ENCODE measurements at regions not wholly inside any gene's neighbourhood (a gene's known extent, or its start where the extent isn't known, plus 50 kb on each side); places are given as distances from the start of the nearest gene placed in this dataset.

DNA sequence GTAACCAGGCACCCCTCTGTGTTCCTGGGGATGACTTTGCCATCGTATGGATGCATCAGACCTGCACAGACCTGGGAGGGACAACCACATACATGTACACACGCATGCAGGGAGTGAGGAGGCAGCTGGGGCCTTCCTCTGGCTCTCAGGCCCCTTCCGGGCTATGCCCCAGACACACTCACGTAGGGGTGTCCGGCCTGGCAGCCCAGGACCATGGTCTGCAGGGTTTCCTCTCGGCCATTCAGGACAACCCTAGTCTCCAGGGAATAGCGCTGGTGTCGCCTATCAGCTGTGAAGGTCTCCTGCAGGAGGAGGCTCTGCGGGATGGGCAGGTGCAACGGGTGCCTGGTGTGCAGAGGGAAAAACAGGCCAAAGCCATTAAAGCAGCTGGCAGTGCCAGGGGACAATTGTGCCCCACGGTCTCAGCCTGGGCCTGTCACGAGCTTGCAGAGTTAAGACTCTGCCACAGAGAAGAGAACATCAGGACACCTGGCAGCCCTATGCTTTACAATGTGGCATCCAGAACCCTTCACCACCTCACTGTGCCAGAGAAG, 101.4 kb downstream of the RMI2 start:
- TF ChIP-seq, protein P1, sequence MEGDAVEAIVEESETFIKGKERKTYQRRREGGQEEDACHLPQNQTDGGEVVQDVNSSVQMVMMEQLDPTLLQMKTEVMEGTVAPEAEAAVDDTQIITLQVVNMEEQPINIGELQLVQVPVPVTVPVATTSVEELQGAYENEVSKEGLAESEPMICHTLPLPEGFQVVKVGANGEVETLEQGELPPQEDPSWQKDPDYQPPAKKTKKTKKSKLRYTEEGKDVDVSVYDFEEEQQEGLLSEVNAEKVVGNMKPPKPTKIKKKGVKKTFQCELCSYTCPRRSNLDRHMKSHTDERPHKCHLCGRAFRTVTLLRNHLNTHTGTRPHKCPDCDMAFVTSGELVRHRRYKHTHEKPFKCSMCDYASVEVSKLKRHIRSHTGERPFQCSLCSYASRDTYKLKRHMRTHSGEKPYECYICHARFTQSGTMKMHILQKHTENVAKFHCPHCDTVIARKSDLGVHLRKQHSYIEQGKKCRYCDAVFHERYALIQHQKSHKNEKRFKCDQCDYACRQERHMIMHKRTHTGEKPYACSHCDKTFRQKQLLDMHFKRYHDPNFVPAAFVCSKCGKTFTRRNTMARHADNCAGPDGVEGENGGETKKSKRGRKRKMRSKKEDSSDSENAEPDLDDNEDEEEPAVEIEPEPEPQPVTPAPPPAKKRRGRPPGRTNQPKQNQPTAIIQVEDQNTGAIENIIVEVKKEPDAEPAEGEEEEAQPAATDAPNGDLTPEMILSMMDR (conservative IDR thresholded peaks at IDR 0.05; ENCODE audit: low read depth, low read length): no peak
- DNase-seq (ENCODE audit: low read depth): no peak
- no peak overlapping the region for H3K4me3 ChIP-seq (ENCODE audit: low read depth, low read length)

DNA sequence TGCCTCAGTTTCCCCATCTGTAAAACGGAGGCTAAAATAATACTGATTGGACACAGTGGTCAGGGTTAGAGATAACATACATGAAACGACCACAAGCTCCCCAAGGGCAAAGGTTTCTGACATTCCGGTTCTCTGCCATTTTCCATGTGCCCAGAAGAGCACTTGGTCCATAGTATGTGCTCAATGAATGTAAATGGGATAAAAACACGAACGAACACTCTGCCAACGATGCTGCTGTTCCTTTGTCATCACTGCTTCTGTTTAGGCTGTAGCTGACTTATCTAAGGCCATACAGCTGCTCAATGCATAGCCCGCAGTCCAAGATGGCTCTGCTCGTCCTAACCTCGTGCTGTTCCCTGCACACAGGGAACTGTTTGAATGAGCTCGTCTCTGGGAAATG, 102.0 kb downstream of the RMI2 start:
- TF ChIP-seq, protein P1 (conservative IDR thresholded peaks at IDR 0.05; ENCODE audit: low read depth, low read length): no peak
- DNase-seq (ENCODE audit: low read depth): no peak
- no peak overlapping the region for H3K4me3 ChIP-seq (ENCODE audit: low read depth, low read length)

DNA sequence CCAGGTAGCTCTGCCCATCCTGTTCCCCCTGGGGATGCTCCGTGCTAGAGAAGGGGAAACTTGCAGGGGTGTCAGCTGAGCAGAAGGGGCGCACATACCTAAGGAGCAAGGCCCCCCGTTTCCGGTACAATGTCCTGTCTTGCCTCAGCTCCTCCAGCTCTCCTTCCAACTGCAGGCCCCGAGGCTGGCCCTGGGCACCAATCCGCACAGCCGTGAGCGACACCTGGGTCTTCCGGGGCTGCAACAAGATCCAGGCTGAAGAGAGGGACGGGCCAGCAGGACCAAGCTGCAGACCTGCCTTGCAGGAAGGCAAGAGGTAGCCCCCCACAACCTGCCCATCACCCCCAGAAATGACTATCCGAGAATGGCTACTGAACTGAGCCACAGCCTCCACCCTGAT, 102.6 kb downstream of the RMI2 start:
- DNase-seq (ENCODE audit: low read depth): no peak
- no peak overlapping the region for H3K4me3 ChIP-seq (ENCODE audit: low read depth, low read length)
- TF ChIP-seq, protein P1 (conservative IDR thresholded peaks at IDR 0.05; ENCODE audit: low read depth, low read length): no peak

DNA sequence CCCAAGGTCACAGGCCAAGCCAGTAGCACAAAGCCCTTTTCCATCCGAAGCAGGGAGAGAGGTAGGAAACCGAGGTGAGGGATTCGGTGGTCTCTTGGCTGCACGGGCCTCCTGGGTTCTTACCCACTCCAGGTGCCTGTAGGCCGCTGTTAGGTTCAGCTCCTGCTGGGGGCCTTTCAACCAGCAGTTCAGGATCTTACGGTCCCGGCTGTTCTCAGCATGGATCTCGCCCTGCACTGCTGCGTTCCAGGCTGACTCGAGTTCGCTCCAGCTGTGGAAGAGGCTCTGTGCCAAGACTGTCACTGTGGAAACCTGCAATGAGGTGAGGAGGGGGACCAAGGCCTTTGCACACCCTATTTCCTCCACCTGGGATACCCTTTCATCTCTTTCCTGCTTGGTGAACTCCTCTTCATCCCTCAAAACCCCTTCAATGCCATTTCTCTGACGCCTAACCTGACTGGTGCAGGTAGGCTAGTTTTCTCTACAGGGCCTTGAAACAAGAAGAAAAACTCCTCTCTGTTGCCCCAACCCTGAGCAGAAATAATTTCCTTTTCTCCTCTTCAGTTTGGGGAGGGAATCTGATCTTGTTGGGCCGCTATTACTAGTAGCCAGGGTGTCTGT, 103.6 kb downstream of the RMI2 start:
- DNase-seq (ENCODE audit: low read depth): no peak
- no peak overlapping the region for H3K4me3 ChIP-seq (ENCODE audit: low read depth, low read length)
- TF ChIP-seq, protein P1 (conservative IDR thresholded peaks at IDR 0.05; ENCODE audit: low read depth, low read length): no peak

DNA sequence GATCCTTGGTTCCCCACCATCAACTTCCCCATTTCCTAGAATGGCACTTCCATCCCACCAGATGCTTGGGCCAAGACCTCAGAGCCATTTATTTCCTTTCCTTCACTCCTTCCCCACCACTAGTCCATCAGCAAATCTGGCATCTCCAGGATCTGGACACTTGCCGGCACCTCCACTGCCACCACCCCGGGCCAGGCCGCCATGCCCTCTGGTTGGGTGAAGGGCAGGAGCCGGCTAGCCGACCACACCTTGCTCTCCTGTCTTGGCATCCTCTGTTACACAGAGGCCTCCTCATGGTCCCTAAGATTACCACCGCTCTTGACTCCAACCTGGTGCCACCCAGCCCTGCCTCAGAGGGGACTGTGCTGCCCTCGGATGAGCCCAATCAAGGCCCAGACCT, 104.5 kb downstream of the RMI2 start:
- DNase-seq (ENCODE audit: low read depth): no peak
- H3K4me3 ChIP-seq (ENCODE audit: low read depth, low read length): no peak overlapping the region
- TF ChIP-seq, protein P1 (conservative IDR thresholded peaks at IDR 0.05; ENCODE audit: low read depth, low read length): no peak

DNA sequence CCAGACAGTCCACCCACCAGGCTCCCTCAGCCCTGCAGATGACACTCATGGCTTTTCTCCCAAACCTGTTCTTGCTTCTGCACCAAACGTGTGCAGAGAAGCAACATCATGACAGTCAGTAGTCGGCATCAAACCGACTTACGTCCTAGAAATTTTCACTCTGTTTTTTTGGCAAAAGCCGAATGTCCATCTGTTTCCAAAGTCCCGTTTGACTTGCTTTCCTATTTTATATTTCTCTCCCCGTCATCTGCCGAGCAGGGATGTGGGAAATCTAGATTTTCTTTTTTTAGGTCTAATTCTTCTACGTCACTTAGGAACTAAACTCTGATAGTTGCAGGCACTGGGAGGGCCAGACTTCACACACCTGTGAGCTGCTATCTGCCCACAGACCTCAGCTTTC, 104.9 kb downstream of the RMI2 start:
- no peak overlapping the region for H3K4me3 ChIP-seq (ENCODE audit: low read depth, low read length)
- no peak for DNase-seq (ENCODE audit: low read depth)
- TF ChIP-seq, protein P1 (conservative IDR thresholded peaks at IDR 0.05; ENCODE audit: low read depth, low read length): no peak

DNA sequence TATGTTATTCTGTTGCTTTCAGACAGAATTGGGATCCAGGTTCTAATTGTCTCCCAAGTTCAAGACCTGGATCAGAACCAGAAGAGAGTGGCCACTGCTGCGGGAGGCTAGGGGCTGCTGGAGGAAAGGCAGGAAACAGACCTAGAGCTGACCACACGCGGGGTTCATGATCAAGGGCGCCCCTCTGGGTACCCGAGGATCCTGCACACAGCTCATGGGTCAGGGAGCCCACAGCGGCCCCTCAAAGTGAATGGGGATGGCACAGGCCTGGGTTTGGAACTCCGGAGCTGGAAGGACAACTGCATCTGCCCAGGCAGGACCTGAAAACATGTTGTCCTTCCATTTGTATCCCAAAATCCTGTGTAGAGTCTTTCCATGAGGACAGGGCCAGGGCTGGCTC, 107.0 kb downstream of the RMI2 start:
- no peak for DNase-seq (ENCODE audit: low read depth)
- TF ChIP-seq, protein P1 (conservative IDR thresholded peaks at IDR 0.05; ENCODE audit: low read depth, low read length): no peak
- no peak overlapping the region for H3K4me3 ChIP-seq (ENCODE audit: low read depth, low read length)

Measured in epithelial cell of proximal tubule (primary cell).